Bone marrow (tissue), 2 donors: ENCODE measurements at regions not wholly inside any gene's neighbourhood (a gene's known extent, or its start where the extent isn't known, plus 50 kb on each side); places are given as distances from the start of the nearest gene placed in this dataset.

Source experiments
- DNase-seq, 2 donors: peaks; one replicate each; lab custom pipeline; 2025; lab: John Stamatoyannopoulos, UW

GRCh38 chr3:71994906-71995305 is 210.0 kb upstream of the PROK2 start:
- no peak for DNase-seq

GRCh38 chr3:71994203-71994602 is 209.3 kb upstream of the PROK2 start:
- DNase-seq, result peak in 1 of 2 donors; percentile 5

- DNase-seq, result no peak
These were observed 206.7 kb upstream of the PROK2 start for GRCh38 chr3:71991681-71992080.

GRCh38 chr3:71991046-71991445 is 206.1 kb upstream of the PROK2 start:
- DNase-seq, result no peak

GRCh38 chr3:71990545-71990944 is 205.6 kb upstream of the PROK2 start:
- no peak for DNase-seq

- DNase-seq, result no peak
These were observed 204.2 kb upstream of the PROK2 start for GRCh38 chr3:71989165-71989564.

GRCh38 chr3:71987828-71988227 is 202.9 kb upstream of the PROK2 start:
- peak in 1 of 2 donors; percentile 79 for DNase-seq

GRCh38 chr3:71987089-71987735 is 202.3 kb upstream of the PROK2 start:
- DNase-seq, result no peak

GRCh38 chr3:71986606-71987005 is 201.7 kb upstream of the PROK2 start:
- DNase-seq, result no peak

- DNase-seq, result peak in 1 of 2 donors; percentile 62
These were observed 200.1 kb upstream of the PROK2 start for GRCh38 chr3:71984843-71985613.

GRCh38 chr3:71983694-71984093 is 198.7 kb upstream of the PROK2 start:
- no peak for DNase-seq

GRCh38 chr3:71982506-71983258 is 197.7 kb upstream of the PROK2 start:
- peak; percentile 34 to 86 for DNase-seq

- no peak for DNase-seq
These were observed 194.2 kb upstream of the PROK2 start for GRCh38 chr3:71979175-71979574.

- no peak for DNase-seq
These were observed 193.3 kb upstream of the PROK2 start for GRCh38 chr3:71978150-71978721.

GRCh38 chr3:71977525-71977924 is 192.6 kb upstream of the PROK2 start:
- no peak for DNase-seq

GRCh38 chr3:71975573-71975972 is 190.6 kb upstream of the PROK2 start:
- DNase-seq, result no peak

GRCh38 chr3:71974786-71975185 is 189.8 kb upstream of the PROK2 start:
- DNase-seq, result no peak

- peak; percentile 24 to 36 for DNase-seq
These were observed 188.5 kb upstream of the PROK2 start for GRCh38 chr3:71973274-71974030.

- DNase-seq, result no peak
These were observed 187.1 kb upstream of the PROK2 start for GRCh38 chr3:71972031-71972430.

- DNase-seq, result no peak
These were observed 183.6 kb upstream of the PROK2 start for GRCh38 chr3:71968544-71968943.

GRCh38 chr3:71966185-71966584 is 181.2 kb upstream of the PROK2 start:
- DNase-seq, result peak in 1 of 2 donors; percentile 21

GRCh38 chr3:71964170-71964569 is 179.2 kb upstream of the PROK2 start:
- DNase-seq, result no peak
